Fibroblast of gingiva (primary cell): ENCODE measurements at regions not wholly inside any gene's neighbourhood (a gene's known extent, or its start where the extent isn't known, plus 50 kb on each side); places are given as distances from the start of the nearest gene placed in this dataset.

ENCODE experiments used
- DNase-seq: peaks from one replicate; pipeline ENCODE4 v3.0.0-alpha.2; 2011; ENCODE audit warnings: low read depth

DNA sequence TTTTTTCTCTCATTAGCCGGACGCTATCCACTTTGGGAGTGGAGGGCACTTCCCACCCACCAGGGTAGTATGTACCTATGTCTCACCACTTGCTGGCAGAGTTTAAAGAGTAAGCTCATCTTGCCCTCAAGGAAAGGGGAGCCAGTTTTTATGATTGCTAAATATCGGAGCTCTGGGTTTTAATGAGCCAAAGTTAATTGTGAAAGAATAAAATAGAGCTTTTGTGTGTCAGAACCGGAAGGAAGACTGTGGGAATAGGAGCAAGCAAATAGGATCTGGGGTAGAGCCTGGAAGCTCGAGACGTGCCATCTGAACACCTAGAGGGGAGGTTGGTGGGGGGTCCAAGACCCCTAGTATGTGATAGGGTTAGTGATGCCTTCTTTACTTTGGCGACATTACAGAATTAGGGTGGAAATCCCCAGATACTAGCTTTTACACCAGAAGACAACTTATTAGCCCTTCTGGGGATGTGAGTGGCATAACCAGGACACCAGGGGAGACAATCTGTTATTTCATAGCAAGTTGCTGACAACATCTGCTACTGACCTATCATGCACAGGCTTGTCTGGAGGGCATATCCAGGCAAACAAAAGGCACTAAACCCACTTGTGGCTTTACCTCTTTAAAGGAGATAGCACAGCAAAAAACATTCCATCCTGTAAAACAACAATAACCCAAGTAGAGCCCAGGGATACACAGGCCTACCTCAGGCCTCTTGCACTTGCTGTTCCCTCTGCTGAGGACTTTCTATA is 333.8 kb downstream of the ZNF621 start:
- no peak for DNase-seq

DNA sequence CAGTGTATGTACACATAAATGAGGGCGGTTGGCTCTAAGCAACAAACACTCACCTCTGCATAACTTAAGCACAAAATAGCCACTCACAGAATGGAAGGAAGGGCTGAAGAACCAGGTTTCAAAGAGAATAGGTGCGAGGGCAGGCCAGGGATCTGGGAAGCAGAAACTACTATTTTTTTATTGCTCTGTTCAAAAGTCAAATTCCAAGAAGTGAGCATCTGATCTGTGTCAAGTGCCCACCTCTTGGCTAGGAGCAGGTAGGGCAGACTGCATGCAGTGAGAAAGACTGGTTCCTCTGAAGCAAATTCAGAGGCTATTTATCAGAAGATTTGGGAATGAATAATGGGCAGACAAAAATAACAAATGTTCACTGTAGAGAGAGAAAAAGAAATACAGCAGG is 336.4 kb upstream of the CTNNB1 start:
- no peak for DNase-seq

DNA sequence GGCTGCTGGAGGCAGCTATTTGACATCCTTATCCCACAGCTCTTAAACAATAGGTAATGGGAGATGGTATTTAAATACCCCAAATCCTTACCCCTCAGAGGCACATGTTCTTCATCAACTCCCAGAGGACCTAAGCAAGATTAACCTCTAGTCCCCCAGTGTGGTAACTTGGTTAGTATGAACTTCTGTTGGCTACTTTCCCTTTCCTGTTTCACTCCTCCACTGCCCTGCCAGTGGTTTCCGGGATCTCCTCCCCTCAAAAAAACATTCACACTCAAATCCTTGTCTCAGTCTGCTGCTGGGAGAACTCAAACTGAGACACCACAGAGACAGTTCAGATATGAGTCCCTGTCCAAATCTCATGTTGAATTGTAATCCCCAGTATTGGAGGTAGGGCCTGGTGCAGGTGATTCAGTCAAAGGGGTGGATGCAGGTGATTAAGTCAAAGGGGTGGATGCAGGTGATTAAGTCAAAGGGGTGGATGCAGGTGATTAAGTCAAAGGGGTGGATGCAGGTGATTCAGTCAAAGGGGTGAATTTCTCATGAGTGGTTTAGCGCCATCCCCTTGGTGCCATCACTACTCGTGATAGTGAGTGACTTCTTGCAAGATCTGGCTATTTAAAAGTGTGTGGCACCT is 335.0 kb upstream of the CTNNB1 start:
- DNase-seq = no peak

DNA sequence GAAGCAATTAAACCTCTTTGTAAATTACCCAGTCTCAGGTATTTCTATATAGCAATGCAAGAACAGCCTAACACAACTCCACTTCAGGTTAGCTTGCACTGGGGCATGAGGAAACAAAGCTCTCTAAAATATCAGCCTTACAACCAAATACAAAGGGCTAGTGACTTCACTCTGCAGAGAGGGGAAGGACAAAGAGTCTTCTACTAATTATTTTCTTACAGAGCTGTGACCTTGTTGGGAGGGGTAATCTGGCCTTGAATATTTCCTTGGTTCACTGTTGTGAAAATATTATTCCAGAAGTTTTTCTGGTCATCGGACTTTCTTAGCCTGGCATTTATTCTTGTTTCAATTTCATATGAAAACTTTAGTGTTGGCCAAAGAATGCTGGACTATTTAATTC is 334.4 kb upstream of the CTNNB1 start:
- no peak for DNase-seq

DNA sequence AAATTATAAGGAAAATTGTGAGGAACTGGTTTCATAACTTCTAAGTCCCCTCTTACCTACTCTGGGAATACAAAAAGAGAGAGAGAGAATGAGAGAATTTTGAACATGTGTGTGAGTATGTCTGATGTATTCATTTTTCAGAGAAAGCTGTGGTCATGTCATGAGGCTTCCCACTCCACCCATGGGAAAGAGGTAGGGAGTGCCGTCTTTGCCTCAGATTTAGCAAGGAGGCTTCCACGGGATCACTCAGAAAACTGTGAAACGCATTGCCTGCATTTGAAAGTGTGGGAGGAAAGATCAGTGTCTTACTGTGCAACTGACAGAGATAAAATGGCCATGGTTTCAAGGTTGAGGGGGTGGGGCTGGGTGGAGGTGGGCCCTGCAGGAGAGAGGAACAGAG is 331.5 kb upstream of the CTNNB1 start:
- DNase-seq = no peak

DNA sequence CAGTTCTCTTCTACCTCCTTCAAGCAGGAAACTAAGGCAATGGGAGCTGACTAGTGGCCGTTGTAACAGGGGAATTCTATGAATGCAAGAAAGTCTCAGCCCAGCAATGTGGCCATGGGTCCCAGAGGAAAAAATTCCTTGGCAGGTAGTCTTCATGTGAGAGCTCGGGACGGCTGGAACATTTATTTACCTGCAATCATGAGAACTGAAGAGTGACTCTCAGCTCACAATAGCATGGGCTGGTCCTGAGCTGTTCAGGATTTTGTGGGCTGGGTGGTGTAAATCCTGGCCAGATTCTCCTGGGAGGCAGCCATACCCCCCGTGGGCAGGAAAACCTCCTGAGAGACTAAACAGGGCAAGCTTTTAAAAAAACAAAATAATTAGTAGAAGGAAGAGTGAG is 330.3 kb upstream of the CTNNB1 start:
- DNase-seq = no peak

DNA sequence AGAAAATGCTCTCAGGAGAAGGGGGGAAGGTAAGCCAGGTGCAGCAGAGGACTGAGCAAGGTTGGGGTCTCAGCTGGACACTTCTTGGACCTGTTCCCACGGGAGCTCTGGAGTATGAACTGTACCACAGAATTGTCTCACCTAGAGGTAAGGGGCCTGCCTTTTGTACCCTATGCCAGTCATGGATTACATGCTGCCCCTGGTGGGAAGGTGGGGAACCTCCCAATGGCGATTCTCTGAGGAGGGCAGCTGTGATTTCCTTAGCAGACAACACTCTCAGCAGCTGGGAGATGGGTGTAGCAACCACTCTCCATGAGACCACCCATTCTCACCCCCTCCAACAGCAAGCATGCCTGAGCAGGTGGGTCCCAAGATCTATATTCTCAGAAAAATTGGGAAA is 329.4 kb upstream of the CTNNB1 start:
- no peak for DNase-seq

DNA sequence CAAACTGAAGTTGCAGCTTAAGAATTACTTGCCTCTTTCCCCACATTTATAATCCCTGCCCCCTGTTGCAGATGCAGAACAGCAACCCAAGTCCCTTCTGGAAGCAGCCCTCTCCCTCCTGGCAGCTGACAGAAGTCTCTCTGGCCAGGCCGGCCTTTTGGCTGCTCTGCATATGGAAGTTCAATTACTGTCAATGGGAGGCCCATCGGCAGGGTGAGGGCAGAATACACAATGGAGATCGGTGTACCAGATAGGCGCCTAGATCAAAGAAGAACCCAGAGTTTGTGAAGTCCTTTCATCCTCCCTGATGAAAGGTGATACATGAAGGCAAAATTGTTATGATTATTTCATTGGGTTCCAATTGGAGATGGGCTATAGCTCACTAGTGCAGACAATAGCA is 327.9 kb upstream of the CTNNB1 start:
- DNase-seq = no peak

DNA sequence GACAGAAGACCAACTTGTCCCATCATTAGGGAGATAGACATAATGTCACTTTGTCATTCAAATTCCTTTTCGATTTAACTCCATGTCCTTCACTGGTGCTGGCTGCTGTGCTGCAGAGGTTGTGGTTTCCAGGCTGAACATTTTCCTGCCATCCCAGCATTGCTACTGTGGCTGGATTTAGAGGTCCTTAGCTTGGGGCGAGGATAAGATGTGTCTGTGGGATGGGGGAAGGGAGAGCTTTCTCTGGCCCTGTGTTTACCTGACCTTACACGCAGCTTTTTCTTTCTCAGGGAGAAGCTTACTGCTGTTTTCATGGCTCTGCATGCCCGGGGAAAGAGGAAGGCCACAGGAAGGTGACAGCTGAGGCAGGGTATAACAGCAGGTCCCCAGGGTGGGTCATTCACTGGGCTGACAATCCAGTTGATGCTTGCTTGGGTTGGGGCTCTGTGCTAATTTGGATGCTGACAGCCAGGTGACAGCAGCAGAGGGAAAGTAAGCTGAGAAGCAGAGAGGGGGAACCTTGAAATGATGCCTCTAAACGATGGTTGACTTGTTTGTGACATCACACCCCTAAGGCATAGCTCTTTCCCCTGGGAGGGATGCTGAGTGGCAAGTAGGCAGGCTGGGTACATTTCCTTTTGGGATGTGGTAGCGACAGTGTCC is 326.9 kb upstream of the CTNNB1 start:
- DNase-seq = no peak

DNA sequence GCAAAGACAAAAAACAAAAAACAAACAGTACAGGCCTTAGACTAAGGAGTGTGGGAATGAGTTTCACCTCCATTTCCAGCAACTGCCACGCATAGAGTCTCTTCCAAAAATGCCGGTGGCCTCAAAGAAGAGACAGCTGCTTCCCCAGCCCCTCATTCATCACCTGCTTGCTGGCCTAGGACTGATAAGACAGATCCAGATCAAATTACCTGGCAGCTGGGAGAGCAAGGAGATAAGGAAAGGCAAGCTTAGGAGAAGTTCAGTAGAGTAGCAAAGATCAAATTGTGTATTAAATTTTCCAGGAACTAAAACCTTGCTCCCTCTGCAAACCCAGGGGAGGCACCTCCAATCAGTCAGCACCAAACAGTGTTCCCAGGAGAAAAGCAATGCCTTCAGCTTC is 325.8 kb upstream of the CTNNB1 start:
- DNase-seq = no peak

DNA sequence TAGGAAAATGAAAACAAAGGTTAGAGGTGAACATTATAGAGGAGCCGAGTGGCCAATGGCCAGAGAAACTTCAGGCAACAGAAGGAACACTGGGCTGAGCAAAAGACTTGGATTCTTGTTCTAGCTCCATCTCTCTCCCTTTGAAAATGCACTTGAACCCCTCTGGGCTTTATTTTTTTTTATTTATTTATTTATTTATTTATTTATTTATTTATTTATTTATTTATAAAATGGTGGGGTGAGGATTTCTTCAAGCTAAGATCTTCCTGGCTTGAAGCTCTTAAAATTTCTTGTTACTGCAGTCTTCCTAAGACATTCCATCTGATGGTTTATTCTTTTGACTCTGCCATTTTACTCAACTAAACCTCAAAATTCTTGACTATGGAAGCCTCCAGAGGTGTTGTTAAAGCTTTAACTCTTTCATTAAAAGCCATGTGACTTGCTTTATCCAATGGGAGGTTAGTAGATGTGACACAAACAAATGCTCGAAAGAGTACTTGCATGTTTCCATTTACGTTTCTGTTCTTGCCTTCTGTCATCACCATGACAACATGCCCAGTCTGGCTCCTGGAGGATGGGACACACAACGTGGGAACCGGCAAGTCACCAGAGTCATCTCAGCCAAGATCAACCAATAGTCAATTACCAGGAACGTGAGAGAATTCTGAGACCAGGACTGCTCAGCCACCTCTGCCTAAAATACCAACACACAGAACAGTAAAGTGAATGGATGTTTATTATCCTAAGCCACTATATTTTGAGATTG is 325.2 kb upstream of the CTNNB1 start:
- DNase-seq = no peak

DNA sequence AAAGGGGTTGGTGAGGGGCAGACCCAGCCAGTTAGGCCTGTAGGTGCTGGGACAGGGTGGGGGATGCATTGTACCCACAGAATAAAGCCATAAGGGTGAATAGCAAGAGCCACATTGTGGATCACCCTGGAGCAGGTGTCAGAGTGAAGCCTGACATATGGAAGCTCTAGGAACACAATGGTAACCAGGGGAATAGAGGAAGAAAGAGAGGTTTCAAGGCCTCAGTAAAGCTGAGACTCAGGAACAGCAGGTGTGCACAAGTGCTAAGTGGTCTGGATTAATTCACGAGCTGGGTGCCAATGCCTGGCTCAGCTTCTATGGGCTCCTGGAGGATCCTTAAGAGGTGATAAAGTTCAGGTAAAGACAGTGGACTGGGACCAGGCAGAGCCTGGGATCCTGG is 323.7 kb upstream of the CTNNB1 start:
- no peak for DNase-seq

DNA sequence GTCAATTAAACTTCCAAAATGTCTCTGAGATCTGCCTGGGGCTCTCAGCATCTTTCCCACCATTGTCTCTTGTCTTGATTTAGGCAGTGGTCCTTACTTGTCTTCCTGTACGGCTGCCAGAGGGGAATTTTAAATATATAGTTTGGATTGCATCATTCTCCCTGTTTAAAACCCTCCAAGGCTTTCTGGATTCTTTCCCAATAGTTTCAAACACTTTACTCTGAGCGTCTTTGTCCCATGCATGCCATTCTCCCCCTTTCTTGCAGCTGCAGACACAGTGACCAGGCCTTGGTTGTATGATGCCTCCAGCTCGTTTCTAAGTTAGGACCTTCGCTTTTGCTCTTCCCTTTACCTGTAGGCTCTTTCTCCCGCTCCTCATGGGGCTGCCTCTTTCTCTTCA is 323.3 kb upstream of the CTNNB1 start:
- no peak for DNase-seq

DNA sequence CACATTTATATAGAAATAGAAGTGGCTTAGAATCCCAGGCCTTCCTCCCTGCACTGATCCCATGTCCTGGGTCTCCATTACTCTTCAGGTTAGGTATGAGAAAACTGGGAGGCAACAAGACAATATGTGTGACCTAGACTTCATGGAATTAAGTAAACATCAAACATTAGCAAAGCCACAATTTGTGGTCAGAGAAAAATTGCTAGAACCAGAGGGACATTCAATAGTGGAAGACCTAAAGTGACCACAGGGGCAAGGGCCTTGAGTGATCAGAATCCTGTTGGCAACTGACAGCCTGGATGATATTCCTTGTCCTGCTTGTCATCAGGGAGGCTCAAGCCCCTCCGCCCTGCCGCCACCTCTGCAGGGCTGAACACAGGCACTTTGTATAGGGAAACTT is 322.8 kb upstream of the CTNNB1 start:
- DNase-seq = no peak

DNA sequence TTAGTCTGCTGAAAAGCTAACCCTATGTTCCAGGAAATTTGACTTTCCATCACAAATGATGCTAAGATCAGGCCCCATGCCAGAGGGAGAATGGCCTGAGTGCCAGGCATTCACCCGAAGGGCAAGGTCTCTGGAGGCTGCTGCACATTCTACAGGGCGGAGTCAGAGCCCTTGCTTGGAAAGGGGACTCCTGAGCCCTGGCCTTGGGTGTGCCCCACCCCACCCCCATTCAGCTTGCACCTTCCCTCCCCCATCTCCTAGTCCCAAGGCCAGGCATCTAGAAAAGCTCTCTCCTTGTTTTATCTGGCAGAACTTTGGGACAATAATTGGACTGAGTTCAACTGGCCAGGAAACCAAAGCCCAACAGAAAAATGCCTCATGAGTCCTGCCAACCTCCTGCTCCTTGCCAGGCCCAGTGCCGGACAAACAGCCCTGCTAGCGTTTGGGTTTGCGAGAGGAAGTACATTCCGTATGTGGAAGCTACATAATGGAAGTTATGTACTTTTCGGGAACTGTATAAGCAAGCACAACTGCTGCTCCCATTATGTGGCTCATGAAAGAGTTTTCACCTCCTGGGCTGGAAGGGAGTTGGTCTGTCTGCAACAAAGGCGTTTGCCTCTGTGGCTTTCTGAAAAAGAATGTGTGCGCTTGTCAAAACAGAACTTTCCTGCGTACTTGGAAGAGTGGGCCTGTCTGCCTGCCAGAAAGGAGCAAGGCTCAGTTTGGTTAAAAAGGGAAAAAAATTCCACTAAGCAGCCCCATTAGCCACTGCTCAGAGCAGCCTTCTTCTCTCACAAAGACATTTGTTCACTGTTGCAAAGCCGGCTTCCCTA is 321.5 kb upstream of the CTNNB1 start:
- DNase-seq = peak; percentile 91

DNA sequence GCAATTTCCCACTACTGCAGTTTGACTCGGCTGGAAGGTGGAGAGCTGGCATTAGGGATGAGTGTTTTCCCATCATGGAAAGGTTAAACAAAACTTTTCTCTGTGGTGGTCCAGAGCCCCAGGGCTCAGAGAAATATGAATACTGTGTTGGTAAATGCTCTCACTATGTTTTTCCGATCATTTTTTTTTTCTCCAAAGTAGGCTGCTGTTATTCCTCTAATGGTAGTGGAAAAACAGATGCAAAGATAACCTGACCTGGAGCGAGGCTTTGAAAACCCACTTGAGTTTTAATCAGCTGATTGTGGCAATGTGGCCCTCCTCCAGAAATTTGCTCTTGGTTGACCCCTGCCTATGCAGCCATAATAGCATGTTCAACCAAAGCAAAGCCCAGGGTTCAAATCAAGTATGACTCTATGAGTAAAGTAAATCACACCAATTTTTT is 320.8 kb upstream of the CTNNB1 start:
- DNase-seq = no peak

DNA sequence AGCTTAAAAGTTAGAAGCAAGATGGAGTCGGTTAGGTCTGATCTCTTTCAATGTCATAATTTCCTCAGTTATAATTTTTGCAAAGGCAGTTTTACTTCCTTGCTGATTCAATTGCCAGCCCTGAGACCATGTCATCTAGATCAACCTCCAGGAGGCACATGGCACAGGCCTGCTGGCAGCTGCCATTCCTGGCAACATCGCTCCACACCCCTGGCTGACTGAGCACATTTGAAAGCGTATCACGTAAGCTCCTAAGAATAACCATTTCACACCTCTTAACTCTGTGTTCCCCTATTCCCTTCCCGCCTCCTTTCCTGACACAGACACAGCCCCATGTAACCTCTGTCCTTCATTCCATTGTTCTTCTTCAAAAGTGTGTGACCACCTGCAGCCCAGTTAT is 313.9 kb upstream of the CTNNB1 start:
- no peak for DNase-seq

DNA sequence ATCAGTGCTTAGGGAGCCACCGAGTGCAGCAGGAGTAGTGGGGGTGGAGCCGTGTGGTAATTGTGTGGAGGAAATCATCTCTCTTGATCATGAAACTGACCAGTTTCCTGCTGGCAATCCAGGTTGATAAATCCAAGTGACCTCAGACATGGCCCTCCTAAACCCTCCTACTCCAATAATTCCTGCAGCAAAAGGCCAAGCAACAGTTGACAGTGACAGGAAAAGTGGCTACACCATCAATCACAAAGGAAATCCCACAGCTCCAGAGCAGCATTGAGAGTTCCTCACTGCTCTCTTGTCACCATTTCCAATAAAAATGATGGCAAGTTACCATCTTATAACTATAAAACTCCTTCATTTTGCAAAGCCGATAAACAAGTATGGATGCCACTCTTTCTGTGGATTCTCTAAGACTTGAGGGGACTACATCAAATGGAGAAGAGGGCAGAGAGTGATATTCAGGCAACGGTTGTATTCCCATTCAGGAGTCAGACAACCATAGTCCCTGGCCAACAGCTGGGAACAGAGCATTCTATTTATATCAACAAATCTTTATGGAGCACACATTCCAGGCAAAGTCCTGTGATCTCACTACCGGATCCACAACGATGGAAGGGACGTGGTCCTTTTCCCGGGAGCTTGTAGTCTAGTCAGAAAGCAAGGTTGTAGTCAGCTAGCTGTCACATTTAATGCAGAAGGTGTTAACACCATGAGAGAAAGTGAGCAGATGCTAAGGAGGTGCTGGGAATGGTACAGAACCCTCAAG is 312.5 kb upstream of the CTNNB1 start:
- DNase-seq = no peak

DNA sequence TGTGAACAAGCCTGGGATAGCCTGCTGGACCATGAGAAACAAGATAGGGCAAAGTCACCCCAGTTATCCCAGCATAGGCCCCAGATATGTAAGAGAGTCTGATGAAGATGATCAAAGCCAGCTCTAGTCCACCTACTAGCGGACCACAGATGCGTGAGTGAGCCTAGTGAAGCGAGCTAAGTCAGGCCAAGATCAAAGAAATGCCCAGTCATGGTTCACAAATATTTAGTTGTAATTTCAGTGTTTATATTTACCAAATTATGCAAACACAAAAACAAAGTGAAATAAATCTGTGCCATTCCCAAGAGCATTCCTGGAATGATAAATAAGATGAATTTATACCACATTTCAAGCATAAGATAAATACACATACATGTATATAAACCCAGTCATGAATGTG is 308.1 kb upstream of the CTNNB1 start:
- no peak for DNase-seq

DNA sequence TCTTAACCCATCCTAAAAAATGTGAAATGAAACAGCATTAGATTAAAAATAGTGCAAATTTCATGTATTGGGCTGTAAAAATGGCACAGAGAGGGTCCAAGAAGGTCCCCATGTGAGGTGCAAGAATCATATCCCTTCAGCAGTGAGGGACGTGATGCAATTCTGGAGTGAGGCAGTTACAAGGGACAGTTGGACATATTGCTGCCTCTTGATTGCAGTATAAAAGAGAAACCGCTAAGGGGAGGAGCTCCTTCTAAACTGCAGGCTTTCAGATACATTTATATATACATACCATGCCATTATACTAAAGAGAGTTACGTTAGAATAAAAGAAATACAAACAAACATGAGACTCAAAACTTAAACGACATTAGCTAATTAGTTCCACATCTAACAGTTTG is 304.2 kb upstream of the CTNNB1 start:
- no peak for DNase-seq

DNA sequence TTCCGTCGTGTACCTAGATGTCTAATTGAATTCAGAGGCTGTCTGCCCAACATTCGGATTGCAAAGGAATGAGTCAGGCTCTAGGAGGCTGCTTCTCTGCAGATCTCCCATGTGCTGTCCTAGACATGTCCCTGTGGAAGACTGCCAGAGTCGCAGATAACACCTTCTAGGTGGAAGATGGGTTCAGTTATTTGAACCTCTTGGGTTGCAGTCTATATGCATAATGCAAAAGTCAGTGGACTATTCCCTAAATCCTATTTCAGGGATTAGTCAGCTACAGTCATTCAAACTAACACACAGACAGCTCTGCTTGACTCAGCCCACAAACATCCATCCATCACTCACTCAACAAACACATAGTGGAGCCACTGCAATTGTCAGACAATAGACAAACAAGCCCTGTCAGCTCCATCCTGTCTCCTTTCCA is 300.0 kb upstream of the CTNNB1 start:
- peak; percentile 10 for DNase-seq
